Dermis microvascular lymphatic vessel endothelial cell (primary cell): ENCODE measurements at regions not wholly inside any gene's neighbourhood (a gene's known extent, or its start where the extent isn't known, plus 50 kb on each side); places are given as distances from the start of the nearest gene placed in this dataset.

ENCODE experiments used
- DNase-seq, 2 donors: peaks; one replicate each; pipeline versions ENCODE4 v3.0.0 to v3.0.0-alpha.2; 2010; ENCODE audit warnings: low read depth in 2 of 2

DNA sequence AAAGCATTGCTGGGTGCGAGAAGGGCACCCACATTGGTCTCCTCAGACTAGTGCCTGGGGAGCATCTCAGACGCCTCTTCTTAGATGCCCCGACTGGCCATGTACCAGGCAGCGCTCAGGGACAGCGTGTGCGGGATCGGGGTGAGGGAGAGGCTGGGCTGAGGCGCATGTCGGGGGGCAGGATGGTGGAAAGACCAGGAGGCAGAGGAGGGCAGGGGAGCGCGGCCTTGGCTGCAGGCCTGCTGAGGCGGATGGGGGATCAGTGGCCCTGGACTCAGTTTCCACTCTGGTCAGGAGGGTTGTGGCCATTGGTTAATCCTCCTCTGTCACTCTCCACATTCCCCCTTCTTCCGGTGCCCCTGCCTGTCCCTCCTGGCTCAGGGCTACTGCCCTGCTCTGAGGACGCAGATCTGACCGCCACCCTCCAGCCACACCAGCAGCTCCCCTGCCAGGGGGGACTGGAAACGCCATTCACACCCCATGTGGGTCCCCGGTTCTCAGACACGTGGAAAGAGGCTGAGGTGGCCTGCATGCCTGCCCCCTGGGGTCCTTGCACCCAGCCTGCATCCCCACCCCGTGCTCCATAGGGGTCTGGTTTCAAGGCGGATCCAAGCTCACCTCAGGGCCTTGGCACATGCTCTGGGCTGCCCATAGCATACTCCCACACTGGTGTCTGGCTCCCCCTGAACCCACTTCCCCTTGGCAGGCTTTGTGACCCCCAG lies 105.9 kb downstream of the CPZ start:
- no peak for DNase-seq

DNA sequence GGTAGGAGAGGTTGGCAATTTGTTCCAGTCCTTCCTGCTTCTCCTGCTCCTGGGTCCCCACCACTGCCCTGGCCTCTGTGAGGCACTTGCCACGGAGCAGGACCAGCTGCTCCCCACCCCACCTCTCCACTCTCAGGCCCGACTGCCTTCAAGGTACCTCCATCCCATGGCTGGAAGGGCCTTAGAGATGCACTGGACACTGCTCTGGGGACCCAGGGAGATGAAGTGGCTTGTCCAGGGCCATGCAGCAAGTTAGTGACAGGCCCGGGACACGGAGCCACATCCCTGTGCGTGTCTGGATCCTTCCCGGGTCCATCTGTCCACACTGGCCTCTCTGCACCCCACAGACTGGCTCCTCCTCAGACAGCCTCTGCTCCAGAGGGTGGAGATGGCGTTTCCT lies 105.3 kb downstream of the CPZ start:
- no peak for DNase-seq

DNA sequence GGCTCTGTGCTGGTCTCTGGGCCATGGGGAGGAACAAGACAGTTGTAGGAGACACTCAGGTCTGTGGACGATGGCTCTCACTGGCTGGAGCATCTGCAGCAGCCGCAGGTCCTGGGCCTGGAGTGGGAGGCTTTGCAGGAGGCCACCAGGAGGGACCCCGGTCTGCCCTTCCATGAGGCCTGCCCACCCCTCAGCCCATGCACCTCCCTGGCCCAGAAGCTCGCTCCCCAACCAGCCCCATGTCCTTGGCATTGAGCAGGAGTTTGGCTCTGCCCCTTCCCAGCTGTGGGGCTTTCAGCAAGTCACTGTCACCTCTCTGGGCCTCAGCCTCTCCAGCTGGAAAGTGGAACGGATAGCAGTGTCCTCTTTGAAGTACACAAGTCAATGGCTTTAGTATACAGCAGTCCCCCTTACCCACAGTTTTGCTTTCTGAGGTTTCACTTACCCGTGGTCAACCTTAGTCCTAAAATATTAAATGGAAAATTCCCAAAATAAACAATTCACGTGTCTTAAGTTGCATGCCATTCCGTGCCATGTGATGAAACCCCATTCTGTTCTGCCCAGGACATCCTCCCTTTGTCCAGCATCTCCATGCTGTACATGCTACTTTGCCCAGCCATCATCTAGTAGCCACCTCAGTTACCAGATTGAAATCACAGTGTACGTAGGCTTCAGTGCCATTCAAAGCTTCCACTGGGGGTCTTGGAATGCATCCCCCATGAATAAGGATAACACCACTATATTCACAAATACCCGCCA lies 104.0 kb downstream of the CPZ start:
- no peak for DNase-seq

DNA sequence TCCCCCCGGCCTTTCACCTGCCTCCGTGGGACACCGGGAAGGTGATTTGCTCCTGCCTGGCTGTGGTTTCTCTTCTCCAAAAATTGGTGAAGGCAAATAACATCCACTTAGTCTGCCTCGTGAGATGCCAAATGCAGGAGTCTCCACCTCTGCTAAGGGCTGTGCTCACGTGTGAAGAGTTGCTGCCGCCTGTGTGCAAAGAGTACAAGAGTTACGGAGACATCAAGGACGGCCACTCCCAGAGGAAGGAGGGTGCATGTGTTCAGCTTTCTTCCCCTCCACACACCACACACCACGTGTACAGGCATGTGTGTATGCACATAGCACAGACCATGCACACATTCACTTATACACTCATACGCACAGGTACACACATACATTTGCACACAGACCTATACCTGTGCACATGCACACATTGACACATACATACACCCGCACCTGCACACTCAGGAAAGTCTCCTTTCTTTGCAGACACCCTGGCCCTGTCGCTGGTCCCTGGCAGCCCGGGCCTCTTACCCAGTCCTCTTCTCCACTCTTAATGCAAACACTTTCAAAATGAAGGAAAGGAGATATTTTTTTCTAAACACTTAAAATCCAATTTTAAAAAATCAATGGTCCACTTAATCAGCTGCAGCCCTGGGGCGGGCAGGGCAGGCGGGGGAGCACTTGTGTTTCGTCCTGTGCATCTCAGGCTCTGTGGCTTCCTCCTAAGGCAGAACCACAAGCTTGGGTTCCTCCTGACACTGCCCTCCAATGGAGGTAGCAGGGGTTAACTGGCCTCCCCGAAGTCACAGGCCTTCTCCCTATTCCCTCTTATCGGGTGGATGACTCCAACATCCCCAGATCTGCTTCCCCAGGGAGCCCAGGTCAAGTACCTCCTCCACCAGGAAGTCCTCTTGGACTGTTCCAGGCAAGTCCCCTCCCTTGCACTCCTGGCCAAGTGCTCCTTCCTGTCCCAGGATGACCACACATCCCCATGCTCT lies 103.0 kb downstream of the CPZ start:
- DNase-seq: no peak

DNA sequence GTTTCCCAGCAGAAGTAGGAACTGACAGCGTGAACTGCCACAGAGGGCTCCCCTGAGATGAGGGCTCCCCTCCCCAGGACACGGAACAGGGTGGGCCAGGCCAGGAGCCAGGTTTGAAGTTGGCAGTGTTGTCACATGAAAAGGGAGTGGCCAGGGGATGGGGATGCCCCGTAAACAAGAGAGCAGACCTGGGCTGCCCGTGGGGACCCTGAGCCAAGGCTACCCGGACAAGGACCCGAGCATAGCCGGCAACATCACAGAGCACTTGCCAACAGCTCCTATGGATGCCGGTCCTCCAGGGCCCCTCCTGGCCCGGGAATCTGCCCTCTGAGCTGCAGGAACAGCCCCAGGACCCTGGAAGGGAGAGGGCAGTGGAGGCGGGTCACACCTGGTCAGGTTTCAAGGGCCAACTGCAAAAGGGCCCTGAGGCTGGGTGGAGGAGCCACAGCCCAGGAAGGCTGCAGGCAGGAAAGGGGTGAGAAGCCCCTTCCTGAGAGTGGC lies 102.1 kb downstream of the CPZ start:
- no peak for DNase-seq

DNA sequence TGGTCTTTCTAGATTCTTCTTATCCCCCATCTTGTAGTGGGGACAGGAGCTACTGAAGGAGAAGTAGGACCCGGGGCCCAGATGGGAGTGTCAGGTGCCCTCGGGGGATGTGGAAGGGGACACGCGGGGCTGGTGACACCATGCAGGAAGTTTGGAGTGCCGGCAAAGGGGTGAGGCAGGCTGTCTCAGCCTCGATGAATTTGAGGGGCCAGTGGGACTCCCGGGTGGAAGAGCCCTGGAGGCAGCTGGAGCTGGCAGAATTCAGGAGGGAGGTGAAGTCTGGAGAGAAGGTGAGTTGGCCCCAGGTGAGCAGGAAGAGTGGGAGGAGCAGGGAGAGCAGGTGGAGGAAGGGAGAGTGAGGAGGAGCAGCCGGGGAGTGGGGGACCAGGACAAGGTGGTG lies 101.7 kb downstream of the CPZ start:
- no peak for DNase-seq

DNA sequence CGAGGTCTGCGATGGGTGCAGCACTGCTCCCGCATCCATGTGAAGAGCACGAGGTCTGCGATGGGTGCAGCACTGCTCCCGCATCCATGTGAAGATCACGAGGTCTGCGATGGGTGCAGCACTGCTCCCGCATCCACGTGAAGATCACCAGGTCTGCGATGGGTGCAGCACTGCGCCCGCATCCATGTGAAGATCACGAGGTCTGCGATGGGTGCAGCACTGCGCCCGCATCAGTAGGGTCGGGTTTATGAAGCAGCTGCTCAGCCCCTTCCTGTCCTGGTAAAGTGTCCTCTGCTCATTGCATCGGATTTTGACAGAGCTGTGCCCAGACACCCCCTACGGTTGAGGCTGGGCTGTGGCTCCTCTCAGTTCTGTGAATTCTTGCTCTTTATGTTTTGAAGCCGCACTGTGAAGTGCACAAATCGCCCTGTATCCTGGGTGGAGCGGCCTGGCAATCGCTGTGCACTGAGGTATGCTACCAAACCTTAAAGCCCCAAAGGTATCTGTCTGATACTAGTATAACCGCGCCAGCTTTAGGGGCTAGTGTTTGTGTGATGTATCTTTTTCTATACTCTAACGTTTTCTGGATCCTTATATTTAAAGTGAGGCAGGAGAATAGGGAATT lies 98.7 kb downstream of the CPZ start:
- no peak for DNase-seq

DNA sequence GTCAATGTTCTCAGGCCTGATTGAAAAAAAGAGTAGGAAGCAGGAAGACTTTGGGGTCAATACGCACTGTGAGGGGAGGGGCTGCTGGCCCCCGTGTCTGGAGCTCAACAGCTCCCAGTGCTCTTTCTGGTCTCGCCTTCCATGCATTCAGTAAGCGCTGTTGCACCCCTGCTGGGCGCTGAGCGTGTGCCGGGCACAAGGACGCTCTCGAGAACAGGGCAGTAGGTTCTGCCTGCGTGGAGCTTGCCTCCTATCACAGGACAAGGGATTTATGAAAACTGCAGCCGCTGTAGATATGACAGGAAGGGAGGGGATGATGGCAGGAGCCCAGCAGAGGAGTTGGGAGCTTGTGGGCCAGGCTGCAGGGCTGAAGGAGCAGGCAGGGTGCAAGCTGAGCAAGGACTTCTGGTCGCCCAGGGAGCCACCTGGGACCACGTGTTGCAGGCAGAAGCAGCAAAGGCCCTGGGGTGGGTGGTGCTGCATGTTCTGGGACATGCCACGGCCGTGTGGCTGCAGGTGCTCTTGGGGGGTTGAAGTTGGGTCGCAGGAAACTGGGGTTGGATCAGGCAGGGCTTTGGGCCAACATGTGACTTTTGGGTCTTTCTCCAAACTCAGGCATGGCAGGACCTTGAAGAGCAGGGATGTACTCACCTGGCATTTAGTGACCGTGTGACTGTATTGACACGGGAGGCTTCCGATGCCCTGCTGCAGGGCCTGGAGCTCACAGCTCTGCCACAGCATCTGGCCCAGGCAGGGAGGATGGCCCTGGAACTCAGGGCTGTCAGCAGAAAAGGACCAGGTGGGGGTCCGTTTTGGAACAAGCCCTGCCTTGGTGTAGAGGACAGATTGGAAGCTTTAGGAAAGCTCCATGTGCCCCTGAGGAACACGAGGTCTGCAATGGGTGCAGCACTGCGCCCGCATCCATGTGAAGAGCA lies 97.9 kb downstream of the CPZ start:
- DNase-seq: no peak

DNA sequence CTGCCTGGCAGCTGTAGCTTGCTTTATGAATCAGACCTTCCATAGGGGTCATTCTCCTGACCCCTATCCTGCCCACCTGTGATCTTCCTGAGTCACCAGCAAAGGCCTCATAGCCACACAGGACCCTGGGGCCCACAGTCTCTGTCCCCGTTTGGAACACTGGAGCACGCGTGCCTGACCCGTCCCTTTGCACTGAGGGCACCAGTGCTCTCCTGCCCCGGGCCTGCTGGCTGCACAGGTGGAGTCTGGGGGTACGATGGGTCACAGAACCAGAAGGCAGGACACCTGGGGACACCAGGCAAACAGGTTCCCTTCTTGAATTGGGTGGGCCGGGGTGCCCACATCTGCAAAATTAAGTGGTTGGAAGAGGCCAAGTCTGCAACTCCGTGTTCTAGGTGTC lies 97.2 kb downstream of the CPZ start:
- no peak for DNase-seq

DNA sequence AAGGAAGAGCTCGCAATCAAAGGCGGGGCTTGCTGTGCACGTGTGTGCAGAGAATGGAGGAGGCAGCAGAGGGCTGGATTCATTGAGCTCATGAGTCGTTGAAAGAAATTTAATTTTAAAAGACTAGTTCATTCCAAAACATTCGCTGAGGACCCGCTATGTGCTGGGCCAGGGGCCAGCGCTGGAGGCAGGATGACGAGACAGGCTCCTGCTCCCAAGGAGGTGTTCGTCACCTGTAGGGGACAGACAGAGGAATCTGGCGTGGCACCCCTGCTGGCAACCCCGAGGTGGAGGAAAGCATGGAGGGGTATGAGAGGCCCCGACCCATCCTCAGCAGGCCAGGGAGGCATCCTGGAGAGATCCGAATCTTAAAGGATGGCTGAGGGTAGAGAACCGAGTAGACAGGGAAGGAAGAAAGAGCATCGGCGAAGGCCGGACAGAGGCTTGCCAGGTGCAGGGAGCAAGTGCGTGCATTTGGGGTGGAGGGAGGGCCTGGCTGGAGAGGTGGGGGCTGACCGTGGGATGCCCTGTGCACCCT lies 96.4 kb downstream of the CPZ start:
- DNase-seq: no peak

DNA sequence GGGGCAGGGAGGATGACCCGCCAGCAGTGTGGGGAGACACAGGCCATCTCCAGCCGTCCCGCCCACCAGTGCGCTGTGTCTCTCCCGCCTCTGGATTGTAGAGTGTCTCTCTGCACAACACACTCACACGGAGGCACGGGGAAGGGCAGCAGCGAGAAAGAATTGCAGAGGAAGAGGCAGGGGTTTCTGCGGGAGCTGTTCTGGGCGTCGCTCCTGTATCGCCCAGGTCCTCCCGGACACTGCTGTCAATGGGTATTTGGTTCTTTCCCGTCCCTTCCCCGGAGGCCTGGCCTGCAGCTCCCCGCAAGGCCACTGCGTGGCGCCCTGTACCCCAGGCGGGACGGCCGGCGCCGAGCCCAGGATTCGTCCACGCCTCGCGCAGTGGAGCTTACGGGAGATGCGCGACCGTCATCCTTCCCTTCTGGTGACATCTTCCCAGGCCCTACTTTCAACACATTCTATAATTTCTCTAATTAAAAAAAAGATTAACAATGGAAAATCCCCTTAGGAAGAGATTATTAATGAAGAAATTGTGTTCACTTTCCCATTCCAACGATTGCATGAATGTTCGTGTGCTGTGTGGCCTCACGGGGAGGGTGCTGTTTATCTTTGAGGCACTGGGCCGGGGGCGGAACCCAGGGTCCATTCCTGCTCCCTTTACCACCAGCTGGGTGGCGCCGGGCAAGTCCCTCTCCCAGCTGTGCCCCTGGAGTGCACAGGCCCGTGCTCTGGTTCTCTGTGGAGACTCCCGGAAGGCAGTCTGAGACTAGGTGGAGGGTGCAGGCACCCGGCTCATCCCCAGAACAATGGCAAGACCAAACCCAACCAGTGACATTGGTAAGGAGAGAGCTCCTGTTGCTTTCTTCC lies 95.7 kb downstream of the CPZ start:
- DNase-seq: peak; percentile 9 to 19

DNA sequence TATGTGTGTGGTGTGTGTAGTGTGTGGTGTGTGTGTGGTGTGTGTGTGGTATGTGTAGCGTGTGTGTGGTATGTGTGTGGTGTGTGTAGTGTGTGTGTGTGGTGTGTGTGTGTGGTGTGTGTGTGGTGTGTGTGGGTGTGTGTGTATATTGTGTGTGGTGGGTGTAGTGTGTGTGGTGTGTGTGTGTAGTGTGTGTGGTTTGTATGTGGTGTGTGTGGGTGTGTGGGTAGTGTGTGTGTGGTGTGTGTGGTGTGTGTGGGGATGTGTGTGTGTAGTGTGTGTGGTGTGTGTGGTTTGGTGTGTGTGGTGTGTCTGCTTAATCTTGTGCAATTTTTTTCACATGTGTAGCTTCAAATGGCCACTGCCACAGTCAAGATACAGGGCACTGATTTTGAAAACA lies 94.5 kb downstream of the CPZ start:
- DNase-seq: no peak

DNA sequence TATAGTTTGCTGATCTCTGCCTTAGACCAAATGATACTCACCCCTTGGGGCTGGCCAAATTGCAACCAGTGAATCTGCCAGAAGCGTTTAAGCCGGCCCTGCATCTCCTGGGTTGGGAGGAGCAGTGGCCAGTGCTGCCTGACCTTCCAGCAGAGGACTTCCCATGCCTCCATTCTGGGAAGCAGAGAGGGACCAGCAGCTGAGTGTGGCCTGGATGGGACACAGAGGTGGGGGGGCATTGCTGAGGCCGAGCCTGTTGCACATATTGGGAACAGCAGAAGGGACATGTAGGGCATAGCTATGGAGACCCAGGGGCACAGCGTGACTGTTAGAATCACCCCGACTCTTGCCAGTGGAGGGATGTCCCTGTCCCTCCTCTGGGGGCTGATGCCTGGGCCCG lies 93.3 kb downstream of the CPZ start:
- no peak for DNase-seq

DNA sequence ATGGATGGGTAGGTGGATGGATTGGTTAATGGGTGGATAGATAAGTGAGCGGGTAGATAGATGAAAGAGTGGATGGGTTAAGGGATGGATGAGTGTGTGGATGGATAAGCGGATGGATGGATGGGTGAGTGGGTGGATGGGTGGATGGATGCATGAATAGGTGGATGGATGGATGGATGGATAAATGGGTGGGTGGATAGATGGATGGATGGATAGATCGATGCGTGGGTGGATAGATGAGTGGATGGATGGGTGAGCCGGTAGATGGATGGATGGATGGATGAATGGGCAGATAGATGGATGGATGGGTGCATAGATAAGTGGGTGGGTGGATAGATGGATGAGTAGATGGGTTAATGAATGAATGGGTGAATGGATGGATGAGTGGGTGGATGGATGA lies 90.9 kb downstream of the CPZ start:
- DNase-seq: no peak

DNA sequence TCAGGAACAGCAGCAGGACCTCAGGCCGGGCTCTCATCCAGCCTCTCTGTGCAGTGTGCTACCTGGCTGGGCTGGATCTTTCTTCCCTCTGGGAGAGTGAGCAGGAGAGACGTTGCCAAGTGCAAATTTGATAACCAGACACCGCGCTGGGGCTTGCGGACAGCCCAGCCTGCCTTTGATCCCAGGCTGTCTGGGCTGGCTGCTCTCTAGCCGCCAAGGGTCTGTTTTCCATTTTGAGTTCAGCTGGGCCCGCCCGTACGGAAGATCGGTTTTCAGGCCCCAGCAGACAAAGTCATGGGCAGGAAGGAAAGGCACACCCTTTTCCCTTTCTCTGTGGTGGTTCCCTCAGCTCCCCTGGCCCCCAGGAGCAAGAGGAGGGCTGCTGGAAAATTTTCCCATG lies 90.2 kb downstream of the CPZ start:
- no peak for DNase-seq

DNA sequence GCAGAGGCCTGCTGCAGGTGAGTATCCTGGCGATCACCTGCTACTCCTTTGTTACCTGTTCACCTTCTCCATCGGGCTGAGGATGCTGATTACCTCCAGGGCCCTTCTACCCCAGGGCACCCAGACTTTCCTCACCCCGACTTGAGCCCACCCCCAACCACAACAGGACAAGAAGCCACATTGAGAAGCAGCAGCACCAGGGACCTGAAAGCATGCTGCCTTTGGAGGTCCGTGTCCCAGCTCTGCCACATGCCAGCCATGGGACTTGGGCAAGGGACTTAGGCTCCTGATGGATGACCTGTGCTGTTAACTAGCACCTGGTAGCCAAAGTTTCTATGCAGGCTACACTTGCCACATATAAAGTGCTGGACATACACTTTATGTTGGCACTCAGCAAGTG lies 89.7 kb downstream of the CPZ start:
- no peak for DNase-seq

DNA sequence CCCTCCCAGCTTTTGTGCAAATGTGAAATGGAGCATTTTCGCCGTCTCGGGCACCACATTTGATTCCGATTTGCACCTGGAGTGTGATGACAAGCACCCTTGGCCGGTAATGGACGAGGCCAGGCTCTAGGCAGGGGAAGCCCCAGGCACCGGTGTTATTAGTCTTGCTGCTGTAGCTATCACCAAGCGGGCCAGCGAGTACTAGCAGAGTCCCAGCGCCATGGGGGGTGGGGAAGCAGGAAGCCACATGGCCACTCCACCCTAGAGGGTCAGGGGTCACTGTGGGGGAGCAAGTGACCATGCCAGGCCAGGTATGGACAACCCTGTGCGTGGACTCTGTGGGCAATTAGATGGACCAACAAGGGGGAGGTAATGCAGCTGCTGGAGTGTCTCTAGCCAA lies 88.8 kb downstream of the CPZ start:
- DNase-seq: no peak

DNA sequence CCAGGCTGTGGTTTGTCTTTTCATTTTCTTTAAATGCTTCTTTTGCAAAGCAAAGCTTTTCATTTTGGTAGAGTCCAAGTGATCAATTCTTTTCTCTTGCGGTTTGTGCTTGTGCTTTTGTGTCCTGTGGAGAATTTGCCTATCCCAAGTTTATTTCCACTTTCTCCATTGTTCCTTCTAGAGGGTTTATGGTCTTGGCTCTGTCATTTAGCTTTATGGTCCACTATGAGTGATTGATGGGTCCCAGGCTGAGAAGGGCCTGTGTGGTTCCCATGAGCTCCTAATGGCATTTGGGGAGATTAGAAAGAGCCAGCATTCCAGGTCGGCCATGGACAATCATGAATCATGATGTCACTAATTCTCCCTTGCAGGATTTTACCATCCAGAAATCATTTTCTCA lies 86.5 kb downstream of the CPZ start:
- DNase-seq: no peak

DNA sequence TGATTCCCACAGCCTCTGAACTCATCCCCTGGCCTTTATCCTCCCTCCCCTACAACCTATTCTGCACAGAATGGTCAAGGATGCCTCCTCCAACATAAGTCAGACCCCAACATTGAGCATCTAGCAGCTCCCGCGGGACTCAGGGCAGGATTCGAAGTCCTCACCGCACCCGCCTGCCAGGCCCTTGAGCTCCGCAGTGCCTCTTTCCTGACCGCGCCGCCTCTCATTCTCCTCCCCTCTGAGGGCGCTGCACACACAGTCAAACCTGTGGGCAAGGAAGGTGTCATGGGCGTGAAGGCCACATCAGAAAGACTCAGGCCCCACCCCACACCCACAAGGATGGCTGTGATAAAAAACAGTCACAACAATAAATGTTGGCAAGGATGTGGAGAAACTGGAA lies 84.1 kb downstream of the CPZ start:
- DNase-seq: no peak
